Spleen (tissue), 7 donors: ENCODE measurements at regions not wholly inside any gene's neighbourhood (a gene's known extent, or its start where the extent isn't known, plus 50 kb on each side); places are given as distances from the start of the nearest gene placed in this dataset.

Experiments
- CTCF ChIP-seq, 11 experiments: fragments of 200-600 bp in 7 of 11; fragments of 450-650 bp in 4 of 11; sonication (generic) in 4 of 11; IDR thresholded peaks in 8 of 11; conservative IDR thresholded peaks in 3 of 11; 1 replicate in 7 of 11; 2 replicates in 4 of 11; pipeline versions ENCODE4 v1.4.0 to v1.8.0; 2016 to 2021; ENCODE audit warnings: antibody characterized with exemption in 11 of 11, inconsistent platforms in 4 of 11, mild to moderate bottlenecking in 1 of 11
- POLR2A ChIP-seq, 3 donors: fragments of 450-650 bp; IDR thresholded peaks; one replicate each; pipeline ENCODE4 v1.5.1; 2017; ENCODE audit warnings: antibody characterized with exemption in 3 of 3, mild to moderate bottlenecking in 1 of 3
- donor health status: DM: no; HTN: no; CAD: no; lungs with moderate emphysema.
- donor health status: DM: no; HTN: no; CAD: no.
- donor health status: DM: no; HTN: no; CAD: no.

- no peak for TF ChIP-seq CTCF (IDR thresholded peaks at IDR 0.05 in 8 of 11, conservative IDR thresholded peaks at IDR 0.05 in 3 of 11)
- TF ChIP-seq POLR2A (IDR thresholded peaks at IDR 0.05) = no peak
These were observed 76.7 kb upstream of the G2E3 start for GRCh38 chr14:30482276-30482675.
